Astrocyte of the spinal cord (primary cell): ENCODE measurements at regions not wholly inside any gene's neighbourhood (a gene's known extent, or its start where the extent isn't known, plus 50 kb on each side); places are given as distances from the start of the nearest gene placed in this dataset.

Experiments
- DNase-seq: peaks from one replicate; pipeline ENCODE4 v3.0.0; 2011; ENCODE audit warnings: low read depth, low spot score
- H3K4me3 ChIP-seq: 2 replicates; pipeline ENCODE4 v1.5.1; 2011; ENCODE audit warnings: low read depth, mild to moderate bottlenecking, low read length, moderate library complexity
- in situ Hi-C: cut with HindIII; loops from 2 replicates; pipeline ENCODE4 v1.10.0; 2017; ENCODE audit warnings: low sequenced_read_pairs
- TF ChIP-seq, protein P1 (sequence below): IDR thresholded peaks from 2 replicates; pipeline ENCODE4 v1.5.1; 2012; ENCODE audit warnings: low read depth, mild to moderate bottlenecking, low read length, inconsistent platforms

DNA sequence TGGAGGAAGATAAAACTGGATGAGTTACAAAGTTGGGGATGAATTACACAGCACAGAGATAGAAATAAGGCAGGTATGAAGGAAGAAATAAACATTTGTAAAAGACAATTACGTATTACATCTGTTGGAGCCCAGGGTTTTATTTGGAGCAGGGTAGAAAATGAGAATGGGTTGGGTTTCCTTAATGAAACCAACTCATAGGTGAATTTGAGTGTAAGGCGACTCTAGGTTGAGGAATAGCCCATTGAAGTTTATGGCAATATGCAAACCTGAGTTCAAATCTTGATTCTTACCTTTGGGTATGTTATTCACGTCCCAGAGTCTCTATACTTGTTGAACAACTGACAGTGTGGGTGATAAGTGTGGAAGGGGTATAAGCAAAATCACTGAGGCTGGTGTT, 422.3 kb upstream of the WWC1 start:
- H3K4me3 ChIP-seq: no peak overlapping the region
- in situ Hi-C loops: no loop called here
- no peak for DNase-seq
- TF ChIP-seq, protein P1, sequence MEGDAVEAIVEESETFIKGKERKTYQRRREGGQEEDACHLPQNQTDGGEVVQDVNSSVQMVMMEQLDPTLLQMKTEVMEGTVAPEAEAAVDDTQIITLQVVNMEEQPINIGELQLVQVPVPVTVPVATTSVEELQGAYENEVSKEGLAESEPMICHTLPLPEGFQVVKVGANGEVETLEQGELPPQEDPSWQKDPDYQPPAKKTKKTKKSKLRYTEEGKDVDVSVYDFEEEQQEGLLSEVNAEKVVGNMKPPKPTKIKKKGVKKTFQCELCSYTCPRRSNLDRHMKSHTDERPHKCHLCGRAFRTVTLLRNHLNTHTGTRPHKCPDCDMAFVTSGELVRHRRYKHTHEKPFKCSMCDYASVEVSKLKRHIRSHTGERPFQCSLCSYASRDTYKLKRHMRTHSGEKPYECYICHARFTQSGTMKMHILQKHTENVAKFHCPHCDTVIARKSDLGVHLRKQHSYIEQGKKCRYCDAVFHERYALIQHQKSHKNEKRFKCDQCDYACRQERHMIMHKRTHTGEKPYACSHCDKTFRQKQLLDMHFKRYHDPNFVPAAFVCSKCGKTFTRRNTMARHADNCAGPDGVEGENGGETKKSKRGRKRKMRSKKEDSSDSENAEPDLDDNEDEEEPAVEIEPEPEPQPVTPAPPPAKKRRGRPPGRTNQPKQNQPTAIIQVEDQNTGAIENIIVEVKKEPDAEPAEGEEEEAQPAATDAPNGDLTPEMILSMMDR: no peak

DNA sequence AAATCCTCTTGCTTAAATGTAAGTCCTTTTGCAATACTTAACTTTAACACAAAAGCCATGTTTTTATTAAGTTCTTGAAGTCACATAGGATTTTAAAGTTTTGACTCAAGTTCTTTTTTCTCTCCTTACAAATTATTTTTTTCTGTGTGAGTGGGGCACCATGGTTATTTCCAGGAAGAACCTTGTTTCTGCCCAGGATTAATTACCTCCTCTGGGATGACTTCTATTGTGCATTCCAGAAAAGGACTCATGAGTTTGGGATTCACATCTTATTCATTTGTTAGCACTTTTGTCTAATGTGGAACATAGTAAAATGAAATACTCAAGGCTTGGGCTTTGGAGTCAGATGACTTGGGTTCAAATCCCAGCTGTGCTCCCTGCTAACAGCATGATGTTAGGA, 421.4 kb upstream of the WWC1 start:
- no peak for DNase-seq
- in situ Hi-C loops: no loop called here
- TF ChIP-seq, protein P1: no peak
- H3K4me3 ChIP-seq: no peak overlapping the region

DNA sequence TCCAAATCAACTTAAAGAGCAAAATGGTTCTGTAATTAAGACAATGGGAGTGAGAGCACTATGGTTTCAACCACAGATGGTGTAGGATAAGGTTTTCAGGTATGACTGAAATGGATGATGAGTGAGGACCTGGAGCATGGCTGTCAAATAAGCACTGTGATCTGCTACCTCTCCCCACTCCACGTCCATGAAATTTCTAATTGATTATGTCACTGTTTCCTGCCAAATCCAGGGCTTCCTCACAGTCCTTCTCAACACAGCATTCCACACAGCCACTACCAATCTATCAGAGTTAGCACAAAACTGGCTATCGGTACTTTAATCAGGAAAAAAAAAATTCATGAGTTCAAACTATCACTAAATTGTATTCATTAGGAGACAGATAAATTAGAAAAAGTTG, 420.4 kb upstream of the WWC1 start:
- H3K4me3 ChIP-seq: no peak overlapping the region
- in situ Hi-C loops: no loop called here
- TF ChIP-seq, protein P1: no peak
- DNase-seq: no peak

DNA sequence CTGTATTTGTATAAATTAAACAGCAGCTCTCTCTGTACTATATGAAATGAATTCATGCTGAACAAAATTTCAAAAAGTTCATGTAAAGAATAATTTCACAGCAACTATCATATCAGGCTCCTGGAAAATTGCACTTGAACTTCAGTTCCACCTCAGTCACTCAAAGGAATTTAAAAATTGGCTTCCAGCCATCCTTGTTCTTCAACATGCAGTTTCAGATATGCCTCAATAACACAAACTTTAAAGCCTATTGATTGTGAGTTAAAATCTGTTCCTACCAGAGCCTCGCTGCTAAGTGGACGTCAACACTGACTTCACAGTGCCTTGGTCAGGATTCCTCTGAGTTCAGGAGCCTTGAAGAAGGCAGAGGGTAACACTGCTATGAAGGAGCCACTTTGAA, 418.7 kb upstream of the WWC1 start:
- TF ChIP-seq, protein P1: no peak
- DNase-seq: no peak
- H3K4me3 ChIP-seq: no peak overlapping the region
- in situ Hi-C loops: no loop called here

DNA sequence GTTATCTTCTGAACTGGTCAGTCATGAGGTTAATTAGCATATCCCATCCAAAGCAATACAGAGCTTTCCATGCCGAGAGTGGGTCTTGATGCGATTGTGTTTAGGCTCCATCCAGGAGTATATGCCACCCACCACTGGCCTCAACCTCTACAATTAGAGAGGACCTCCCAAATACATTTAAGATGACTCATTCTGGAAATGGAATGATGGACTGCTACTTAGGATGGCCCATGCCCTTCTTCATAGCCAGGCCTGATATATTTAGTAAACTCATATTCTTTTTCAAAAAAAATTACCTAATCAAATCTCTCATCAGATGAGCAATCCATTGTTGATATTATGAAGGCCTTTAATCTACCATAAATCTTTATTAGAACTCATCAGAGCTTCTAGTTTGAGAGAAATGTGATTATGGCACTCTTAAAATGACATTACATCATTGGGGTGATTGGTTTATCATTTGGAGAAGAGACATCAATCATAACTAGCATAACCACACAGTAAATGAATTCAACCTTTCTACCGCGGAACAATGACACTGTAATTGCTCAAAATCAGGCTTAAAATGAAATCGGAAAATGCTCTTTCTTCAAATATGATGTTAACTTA, 414.2 kb upstream of the WWC1 start:
- no peak for DNase-seq
- H3K4me3 ChIP-seq: no peak overlapping the region
- in situ Hi-C loops: no loop called here
- TF ChIP-seq, protein P1: no peak

DNA sequence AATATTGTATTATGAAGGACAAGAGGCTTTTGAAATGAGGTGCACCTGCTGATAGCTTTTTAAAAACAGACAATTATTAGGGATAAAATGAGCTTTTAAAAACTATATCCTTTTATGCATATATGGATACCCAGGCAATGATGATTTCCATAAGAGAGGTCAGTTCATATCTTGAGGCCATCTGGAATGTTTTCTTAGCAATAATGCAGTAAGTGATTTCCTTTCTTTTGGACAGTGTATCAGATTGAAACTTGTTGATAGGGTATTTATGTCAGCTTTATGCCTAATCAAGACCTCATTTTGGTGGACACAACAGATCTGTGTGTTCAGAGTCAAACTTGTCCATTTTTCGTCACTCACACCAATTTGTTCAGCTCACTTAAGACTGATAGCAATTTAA, 413.5 kb upstream of the WWC1 start:
- in situ Hi-C loops: no loop called here
- no peak overlapping the region for H3K4me3 ChIP-seq
- TF ChIP-seq, protein P1: no peak
- DNase-seq: no peak

DNA sequence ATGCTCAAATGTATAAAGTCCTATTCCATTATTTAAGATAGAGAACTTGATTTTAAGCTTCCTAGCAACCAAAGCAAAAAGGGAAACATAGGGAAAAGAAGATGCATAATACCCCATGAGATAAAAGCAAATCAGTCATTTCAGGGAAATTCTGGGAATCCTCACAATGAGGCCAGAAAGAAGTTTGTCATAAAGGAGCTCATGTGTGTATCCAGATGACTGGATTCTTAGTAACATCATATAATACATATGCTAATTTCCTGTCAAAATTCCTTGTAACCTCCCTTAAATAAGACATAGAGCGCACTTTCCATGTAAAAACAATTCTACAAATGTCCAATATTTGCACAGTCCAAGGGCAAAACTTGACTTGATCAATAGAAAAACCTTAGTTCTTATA, 411.0 kb upstream of the WWC1 start:
- no peak overlapping the region for H3K4me3 ChIP-seq
- no peak for DNase-seq
- in situ Hi-C loops: no loop called here
- TF ChIP-seq, protein P1: no peak
